Neural progenitor cell (in vitro differentiated cells): ENCODE measurements at regions not wholly inside any gene's neighbourhood (a gene's known extent, or its start where the extent isn't known, plus 50 kb on each side); places are given as distances from the start of the nearest gene placed in this dataset.

Experiments
- CTCF ChIP-seq: fragments of 200-600 bp; sonication (generic); IDR thresholded peaks from 2 replicates; pipeline ENCODE4 v1.5.1; 2017; ENCODE audit warnings: antibody characterized with exemption, mild to moderate bottlenecking
- EZH2 ChIP-seq: fragments of 200-600 bp; sonication (generic); IDR thresholded peaks from 2 replicates; pipeline ENCODE4 v1.6.1; 2017; ENCODE audit warnings: antibody characterized with exemption, mild to moderate bottlenecking, moderate library complexity

DNA sequence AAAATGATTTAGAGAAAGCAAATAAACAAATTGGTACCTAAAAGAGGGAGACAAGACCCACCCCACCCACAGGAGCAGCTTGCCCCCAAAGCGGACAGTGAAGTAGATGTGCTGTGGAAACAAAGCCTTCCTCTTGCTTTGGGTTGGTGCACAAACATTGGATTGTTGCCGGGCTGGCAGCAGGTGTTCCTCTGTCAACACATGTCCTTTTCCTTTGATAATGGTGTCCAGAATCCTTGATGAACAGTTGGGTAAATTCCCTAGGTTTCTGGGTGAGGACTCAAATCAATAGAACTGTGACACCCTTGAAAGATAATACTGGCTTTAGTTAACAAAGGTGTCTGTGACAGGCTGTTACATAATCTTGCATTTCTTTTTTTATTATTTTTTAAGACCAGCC lies 311.8 kb downstream of the SPRY2 start:
- no peak for TF ChIP-seq EZH2
- TF ChIP-seq CTCF = no peak
